ENCODE measurements at regions not wholly inside any gene's neighbourhood (a gene's known extent, or its start where the extent isn't known, plus 50 kb on each side); places are given as distances from the start of the nearest gene placed in this dataset.

DNA sequence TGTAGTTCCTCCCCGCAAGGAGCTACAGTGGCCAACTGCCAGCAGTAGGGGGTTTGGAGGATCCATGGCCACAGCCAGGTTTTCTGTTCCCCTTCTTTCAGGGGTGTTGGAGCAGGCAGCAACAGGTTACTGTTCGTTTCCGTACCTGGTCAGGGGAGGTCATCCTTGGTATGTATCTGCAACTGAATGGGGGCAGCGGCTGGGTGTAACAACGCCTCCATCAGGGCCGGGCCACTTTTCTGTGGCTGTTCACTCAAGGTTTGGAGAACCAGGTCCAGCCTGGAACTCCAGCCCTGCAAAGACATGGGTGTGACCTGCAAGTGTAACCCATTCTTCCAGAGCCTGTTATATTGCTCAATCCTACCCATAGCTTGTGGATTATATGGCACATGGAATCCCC lies 732.3 kb upstream of the MIR17HG start:
- FAIRE-seq (no peak), DNase-seq (ENCODE audit: extremely low read depth in 1 of 4, low spot score in 3 of 4) (no peak), ATAC-seq (no peak)
- Histone ChIP-seq H3K9me3 (replicated peaks; ENCODE audit: control insufficient read depth, insufficient read depth, low read depth, low read length) (peaks cover 10% of the 10 kb centered on the region; the same call in 1 of the 2 replicates), H3K9ac (ENCODE audit: insufficient read depth in 1 of 2, low read depth in 2 of 2, low read length in 2 of 2) (no peak overlapping the region), H3K9me1 (ENCODE audit: control insufficient read depth, insufficient read depth, low read length) (no peaks in the 10 kb centered on the region), H3K4me3 (no peak overlapping the region), H4K20me1 (replicated peaks; ENCODE audit: control insufficient read depth, insufficient read depth, low read length) (no peaks in the 10 kb centered on the region), H3K27ac (ENCODE audit: extremely low read depth, low read depth, low read length) (no peak overlapping the region), H3K4me1 (replicated peaks in 1 of 2; ENCODE audit: control insufficient read depth in 2 of 2, insufficient read depth in 2 of 2, low read length in 2 of 2) (no peaks in the 10 kb centered on the region), H3K4me2 (ENCODE audit: insufficient read depth, low read length) (no peak overlapping the region), H2AFZ (ENCODE audit: low read depth, low read length) (no peak overlapping the region), H3K36me3 (ENCODE audit: control insufficient read depth, insufficient read depth, low read length) (no peaks in the 10 kb centered on the region), H3K79me2 (ENCODE audit: control insufficient read depth, insufficient read depth, low read length) (no peaks in the 10 kb centered on the region), H3K27me3 (ENCODE audit: control insufficient read depth in 2 of 2, insufficient read depth in 2 of 2, low read length in 2 of 2) (no peaks in the 10 kb centered on the region)
- intact Hi-C loops (cut with micrococcal nuclease), result no loop called here
- ChIA-PET POLR2A (interaction anchor here (0.7 to 1.5 kb wide), 2 partner anchors 10 to 791 kb away, joined by 3 to 4 read pairs; no protein-coding TSS in a partner anchor), CTCF (ENCODE audit: low intra/inter-chr PET ratio) (no interaction called here)
- BruUV-seq (replicated peaks), result no TSS peak
- no peak for TF ChIP-seq BCL6 (CRISPR knock-in tag; IDR thresholded peaks at IDR 0.05)
- TF ChIP-seq CEBPB (tag; IDR thresholded peaks at IDR 0.05), result peak; percentile 28; the same call in 1 of the 2 replicates
- in situ Hi-C loops (cut with MboI), result no loop called here
- WGBS (ENCODE audit: insufficient coverage, low coverage, missing lambda C conversion rate), result under 1% methylated on average over 6 of the region's 6 CpGs

- WGBS (ENCODE audit: insufficient coverage, low coverage, missing lambda C conversion rate), result under 1% methylated on average over 5 of the region's 5 CpGs
- no peak overlapping the region for H2AFZ ChIP-seq (ENCODE audit: low read depth, low read length)
- ChIA-PET POLR2A (no interaction called here), CTCF (ENCODE audit: low intra/inter-chr PET ratio) (no interaction called here)
- H3K9ac ChIP-seq (ENCODE audit: insufficient read depth in 1 of 2, low read depth in 2 of 2, low read length in 2 of 2), result no peak overlapping the region
- intact Hi-C loops (cut with micrococcal nuclease) (no loop called here), in situ Hi-C loops (cut with MboI) (no loop called here)
- DNase-seq (ENCODE audit: extremely low read depth in 1 of 4, low spot score in 3 of 4), result no peak
- H3K4me2 ChIP-seq (ENCODE audit: insufficient read depth, low read length), result no peak overlapping the region
- H3K27me3 ChIP-seq (ENCODE audit: control insufficient read depth in 2 of 2, insufficient read depth in 2 of 2, low read length in 2 of 2), result no peaks in the 10 kb centered on the region
- H3K4me3 ChIP-seq, result no peak overlapping the region
- H3K27ac ChIP-seq (ENCODE audit: extremely low read depth, low read depth, low read length), result no peak overlapping the region
- no peaks in the 10 kb centered on the region for H3K9me1 ChIP-seq (ENCODE audit: control insufficient read depth, insufficient read depth, low read length)
- FAIRE-seq, result no peak
- H3K36me3 ChIP-seq (ENCODE audit: control insufficient read depth, insufficient read depth, low read length), result no peaks in the 10 kb centered on the region
- H3K9me3 ChIP-seq (replicated peaks; ENCODE audit: control insufficient read depth, insufficient read depth, low read depth, low read length), result peaks cover 10% of the 10 kb centered on the region; the same call in 1 of the 2 replicates
- no peaks in the 10 kb centered on the region for H3K4me1 ChIP-seq (replicated peaks in 1 of 2; ENCODE audit: control insufficient read depth in 2 of 2, insufficient read depth in 2 of 2, low read length in 2 of 2)
- H3K79me2 ChIP-seq (ENCODE audit: control insufficient read depth, insufficient read depth, low read length), result no peaks in the 10 kb centered on the region
- TF ChIP-seq IRF2 (CRISPR knock-in tag; IDR thresholded peaks at IDR 0.05) (peak; percentile 90; the same call in 1 of the 2 replicates), ATF2 (CRISPR knock-in tag; IDR thresholded peaks at IDR 0.05) (0 out of 2 replicates have a peak, but pooled peaks have one; percentile 17), MIER1 (IDR thresholded peaks at IDR 0.05; ENCODE audit: low read depth) (no peak)
- no peak; the same call in 2 of the 3 replicates for ATAC-seq
- no TSS peak for BruUV-seq (replicated peaks)
- H4K20me1 ChIP-seq (replicated peaks; ENCODE audit: control insufficient read depth, insufficient read depth, low read length), result no peaks in the 10 kb centered on the region
Observed at GRCh38 chr13:90615767-90616166, 731.7 kb upstream of the MIR17HG start.

Data from K562 (cell line).